Activated CD4-positive, alpha-beta T cell treated with anti-CD3 and anti-CD28 coated beads for 24 hours (primary cell): ENCODE measurements at regions not wholly inside any gene's neighbourhood (a gene's known extent, or its start where the extent isn't known, plus 50 kb on each side); places are given as distances from the start of the nearest gene placed in this dataset.
A peak's percentile ranks its signal among the peaks of the same experiment; 100 is the strongest.
"Not testable (repeated sequence)": the region's sequence is repeated elsewhere in the genome, so short reads cannot be mapped to it uniquely, and the experiment has no call there.

Experiments
- DNase-seq, 2 donors: peaks; one replicate each; pipeline ENCODE4 v3.0.0-alpha.2; 2020; ENCODE audit warnings: low read depth in 2 of 2

- DNase-seq, result not testable (repeated sequence)
Observed at GRCh38 chr1:815147-815922, 108.4 kb upstream of the SAMD11 start.

- not testable (repeated sequence) for DNase-seq
Observed at GRCh38 chr1:817071-817599, 106.6 kb upstream of the SAMD11 start.

GRCh38 chr1:817658-818617 is 105.8 kb upstream of the SAMD11 start:
- not testable (repeated sequence) for DNase-seq

- no peak for DNase-seq
Observed at GRCh38 chr1:818618-819291, 105.0 kb upstream of the SAMD11 start.

GRCh38 chr1:820962-821361 is 102.8 kb upstream of the SAMD11 start:
- no peak for DNase-seq

- not testable (repeated sequence) for DNase-seq
Observed at GRCh38 chr1:826808-827207, 96.9 kb upstream of the SAMD11 start.

- DNase-seq, result peak; percentile 97
Observed at GRCh38 chr1:827211-828063, 96.3 kb upstream of the SAMD11 start.

- not testable (repeated sequence) for DNase-seq
Observed at GRCh38 chr1:829324-829723, 94.4 kb upstream of the SAMD11 start.

- DNase-seq, result not testable (repeated sequence)
Observed at GRCh38 chr1:829932-830331, 93.8 kb upstream of the SAMD11 start.

- not testable (repeated sequence) for DNase-seq
Observed at GRCh38 chr1:830750-831149, 93.0 kb upstream of the SAMD11 start.

- no peak for DNase-seq
Observed at GRCh38 chr1:831522-831921, 92.2 kb upstream of the SAMD11 start.

GRCh38 chr1:832136-832535 is 91.6 kb upstream of the SAMD11 start:
- DNase-seq, result no peak

- not testable (repeated sequence) for DNase-seq
Observed at GRCh38 chr1:833226-833625, 90.5 kb upstream of the SAMD11 start.

- DNase-seq, result not testable (repeated sequence)
Observed at GRCh38 chr1:835509-835908, 88.2 kb upstream of the SAMD11 start.

- not testable (repeated sequence) for DNase-seq
Observed at GRCh38 chr1:837601-838000, 86.1 kb upstream of the SAMD11 start.

GRCh38 chr1:838291-838690 is 85.4 kb upstream of the SAMD11 start:
- DNase-seq, result not testable (repeated sequence)

GRCh38 chr1:840592-840991 is 83.1 kb upstream of the SAMD11 start:
- not testable (repeated sequence) for DNase-seq

GRCh38 chr1:841671-842425 is 81.9 kb upstream of the SAMD11 start:
- not testable (repeated sequence) for DNase-seq

- not testable (repeated sequence) for DNase-seq
Observed at GRCh38 chr1:842799-843198, 80.9 kb upstream of the SAMD11 start.

GRCh38 chr1:843946-844345 is 79.8 kb upstream of the SAMD11 start:
- not testable (repeated sequence) for DNase-seq
